ENCODE measurements at regions not wholly inside any gene's neighbourhood (a gene's known extent, or its start where the extent isn't known, plus 50 kb on each side); places are given as distances from the start of the nearest gene placed in this dataset.
A peak's percentile ranks its signal among the peaks of the same experiment; 100 is the strongest.

GRCh38 chr20:57891014-57891413 lies 181.2 kb upstream of the PMEPA1 start:
- POLR2A ChIA-PET, result no interaction called here

GRCh38 chr20:57890202-57890800 lies 180.5 kb upstream of the PMEPA1 start:
- H3K79me2 ChIP-seq (ENCODE audit: insufficient read depth, low read depth, low read length), result no peaks in the 10 kb centered on the region
- H3K4me3 ChIP-seq (ENCODE audit: low read depth, low read length, poor library complexity, severe bottlenecking), result no peak overlapping the region
- H4K20me1 ChIP-seq (ENCODE audit: insufficient read depth, low read length), result no peaks in the 10 kb centered on the region
- H2AFZ ChIP-seq (ENCODE audit: low read length), result no peak overlapping the region
- no peak overlapping the region for H3K4me2 ChIP-seq (ENCODE audit: low read length)
- H3K9me2 ChIP-seq (ENCODE audit: insufficient read depth, low read length), result no peaks in the 10 kb centered on the region
- BruUV-seq (replicated peaks), result no TSS peak
- intact Hi-C loops (cut with micrococcal nuclease; ENCODE audit: unreplicated experiment), result no loop called here
- no peaks in the 10 kb centered on the region for H3K4me1 ChIP-seq (ENCODE audit: insufficient read depth, low read length, poor library complexity, severe bottlenecking)
- no peaks in the 10 kb centered on the region for H3K9me3 ChIP-seq (ENCODE audit: low read length)
- no peak for TF ChIP-seq CTCF (conservative IDR thresholded peaks at IDR 0.05; ENCODE audit: low read length)
- H3K27ac ChIP-seq (ENCODE audit: low read depth, low read length, poor library complexity, severe bottlenecking), result no peak overlapping the region
- CTCF ChIA-PET (ENCODE audit: unreplicated experiment), result no interaction called here
- DNase-seq (ENCODE audit: low spot score), result peak; percentile 6
- no peaks in the 10 kb centered on the region for H3K36me3 ChIP-seq (ENCODE audit: insufficient read depth, low read length)
- POLR2A ChIA-PET, result no interaction called here

More at GRCh38 chr20:57891014-57891413, 181.2 kb upstream of the PMEPA1 start:
- Histone ChIP-seq H2AFZ (ENCODE audit: low read length) (no peak overlapping the region), H3K9me2 (ENCODE audit: insufficient read depth, low read length) (no peaks in the 10 kb centered on the region), H3K79me2 (ENCODE audit: insufficient read depth, low read depth, low read length) (no peaks in the 10 kb centered on the region), H3K36me3 (ENCODE audit: insufficient read depth, low read length) (no peaks in the 10 kb centered on the region), H3K4me3 (ENCODE audit: low read depth, low read length, poor library complexity, severe bottlenecking) (no peak overlapping the region), H3K27ac (ENCODE audit: low read depth, low read length, poor library complexity, severe bottlenecking) (no peak overlapping the region), H4K20me1 (ENCODE audit: insufficient read depth, low read length) (no peaks in the 10 kb centered on the region), H3K9me3 (ENCODE audit: low read length) (no peaks in the 10 kb centered on the region), H3K4me1 (ENCODE audit: insufficient read depth, low read length, poor library complexity, severe bottlenecking) (no peaks in the 10 kb centered on the region), H3K4me2 (ENCODE audit: low read length) (no peak overlapping the region)
- DNase-seq (ENCODE audit: low spot score), result no peak
- TF ChIP-seq EZH2phosphoT487 (IDR thresholded peaks at IDR 0.05; ENCODE audit: borderline replicate concordance, low read depth, low read length) (no peak), CTCF (conservative IDR thresholded peaks at IDR 0.05; ENCODE audit: low read length) (no peak)
- CTCF ChIA-PET (ENCODE audit: unreplicated experiment), result interaction anchor here (0.6 kb wide), 1 partner anchor 44 kb away, joined by 6 read pairs; no protein-coding TSS in a partner anchor
- intact Hi-C loops (cut with micrococcal nuclease; ENCODE audit: unreplicated experiment), result no loop called here
- no TSS peak for BruUV-seq (replicated peaks)

- Histone ChIP-seq H3K9me3 (ENCODE audit: low read length) (no peaks in the 10 kb centered on the region), H3K4me3 (ENCODE audit: low read depth, low read length, poor library complexity, severe bottlenecking) (no peak overlapping the region), H3K4me1 (ENCODE audit: insufficient read depth, low read length, poor library complexity, severe bottlenecking) (no peaks in the 10 kb centered on the region), H3K79me2 (ENCODE audit: insufficient read depth, low read depth, low read length) (no peaks in the 10 kb centered on the region), H3K36me3 (ENCODE audit: insufficient read depth, low read length) (no peaks in the 10 kb centered on the region), H3K4me2 (ENCODE audit: low read length) (no peak overlapping the region), H4K20me1 (ENCODE audit: insufficient read depth, low read length) (no peaks in the 10 kb centered on the region), H3K9me2 (ENCODE audit: insufficient read depth, low read length) (no peaks in the 10 kb centered on the region), H2AFZ (ENCODE audit: low read length) (no peak overlapping the region), H3K27ac (ENCODE audit: low read depth, low read length, poor library complexity, severe bottlenecking) (no peak overlapping the region)
- no peak for TF ChIP-seq EZH2phosphoT487 (IDR thresholded peaks at IDR 0.05; ENCODE audit: borderline replicate concordance, low read depth, low read length)
- TF ChIP-seq CTCF (conservative IDR thresholded peaks at IDR 0.05; ENCODE audit: low read length), result no peak
- POLR2A ChIA-PET, result no interaction called here
- no peak for DNase-seq (ENCODE audit: low spot score)
- CTCF ChIA-PET (ENCODE audit: unreplicated experiment), result no interaction called here
- intact Hi-C loops (cut with micrococcal nuclease; ENCODE audit: unreplicated experiment), result no loop called here
- no TSS peak for BruUV-seq (replicated peaks)
Observed at GRCh38 chr20:57888591-57888990, 178.8 kb upstream of the PMEPA1 start.

Data from OCI-LY7 (cell line).